GM12892 (cell line): ENCODE measurements at regions not wholly inside any gene's neighbourhood (a gene's known extent, or its start where the extent isn't known, plus 50 kb on each side); places are given as distances from the start of the nearest gene placed in this dataset.

Source experiments
- POLR2A ChIP-seq: IDR thresholded peaks from 2 replicates; pipeline ENCODE4 v1.6.1; 2011; ENCODE audit warnings: low read depth, low read length, control low read depth
- POLR2AphosphoS5 ChIP-seq: IDR thresholded peaks from 2 replicates; pipeline ENCODE4 v1.6.1; 2011; ENCODE audit warnings: low read depth, low read length, control low read depth

DNA sequence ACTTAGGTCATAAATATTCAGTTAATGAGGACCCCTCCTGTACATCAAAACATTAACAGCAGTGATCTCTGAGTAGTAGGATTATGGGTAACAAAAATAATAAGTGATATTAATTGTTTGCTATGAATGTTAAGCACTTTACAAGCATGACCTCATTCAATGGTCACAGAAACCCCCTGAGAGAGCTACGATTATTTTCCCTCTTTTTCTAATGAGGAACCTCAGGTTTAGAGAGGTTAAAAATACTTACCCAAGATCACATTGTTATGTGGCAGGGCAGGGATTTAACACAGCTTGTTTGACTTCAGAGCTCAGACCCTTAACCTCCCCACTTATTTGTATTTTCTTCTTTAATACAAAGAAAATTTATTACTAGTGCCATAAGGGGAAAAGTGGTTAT lies 228.2 kb downstream of the TBL1XR1 start:
- TF ChIP-seq POLR2AphosphoS5, result no peak
- TF ChIP-seq POLR2A, result no peak
